ENCODE measurements at regions not wholly inside any gene's neighbourhood (a gene's known extent, or its start where the extent isn't known, plus 50 kb on each side); places are given as distances from the start of the nearest gene placed in this dataset.

DNA sequence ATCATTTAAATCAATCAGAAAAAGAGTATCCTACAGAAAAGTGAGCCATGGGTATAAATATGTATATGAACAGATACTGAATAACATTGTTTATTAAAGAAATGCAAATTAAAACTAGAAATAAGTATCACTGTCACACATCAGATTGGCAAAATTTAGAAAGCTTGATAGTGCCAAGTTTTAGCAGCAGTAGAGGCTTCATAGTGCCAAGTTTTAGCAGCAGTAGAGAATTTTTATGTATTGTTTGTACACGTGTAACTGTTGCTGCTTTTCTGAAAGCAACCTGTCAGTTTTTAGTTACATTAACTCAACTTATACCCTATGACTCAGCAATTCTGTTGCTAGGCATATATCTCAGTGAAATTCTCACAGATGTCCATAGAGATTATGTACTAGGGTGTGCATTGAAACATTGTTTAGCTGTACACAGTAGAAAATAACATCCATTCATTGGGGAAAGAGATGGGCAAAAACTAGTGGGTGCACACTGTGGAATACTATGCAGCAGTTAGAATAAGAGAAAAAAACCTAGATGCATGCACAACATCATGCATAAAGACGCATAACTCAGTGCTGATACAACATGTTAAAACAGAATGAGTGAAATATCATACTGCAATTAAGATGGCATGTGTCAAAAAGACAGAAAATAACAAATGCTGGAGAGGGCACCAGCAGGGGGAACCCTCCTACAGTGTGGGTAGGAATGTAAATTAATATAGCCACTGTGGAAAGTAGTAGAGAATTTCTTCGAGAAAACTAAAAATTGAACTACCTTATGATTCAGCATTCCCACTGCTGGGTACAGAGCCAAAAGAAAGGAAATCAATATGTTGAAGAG is 294.5 kb upstream of the NT5C1B start:
- Mint-ChIP-seq H3K4me3 (no peak overlapping the region), H3K36me3 (peaks cover 3 to 23% (median 18%) of the 10 kb centered on the region in 3 donors), H3K27ac (no peak overlapping the region), H3K27me3 (no peaks in the 10 kb centered on the region), H3K9me3 (peaks cover 0 to 14% (median 0%) of the 10 kb centered on the region in 9 donors), H3K4me1 (no peaks in the 10 kb centered on the region)
- DNase-seq (no peak), ATAC-seq (no peak)
- POLR2A ChIA-PET: no interaction called here

DNA sequence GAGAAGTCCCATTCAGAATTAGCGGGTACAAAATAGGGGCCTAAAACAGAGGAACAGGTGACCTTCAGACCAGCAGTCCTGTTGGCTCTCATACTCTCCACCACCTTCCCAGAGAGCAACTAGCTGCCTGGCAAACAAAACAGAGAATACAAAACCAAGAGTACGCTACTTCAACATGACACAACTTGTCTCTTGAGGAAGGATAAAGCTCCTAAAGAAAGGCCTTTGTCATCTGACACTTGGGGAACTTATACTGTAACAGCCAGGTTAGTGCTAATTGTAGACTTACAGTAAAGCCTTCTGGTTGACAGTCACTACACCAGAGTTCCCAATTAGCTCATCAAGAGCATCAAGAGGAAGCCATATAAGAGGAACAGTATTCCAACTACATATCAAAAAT is 282.1 kb upstream of the NT5C1B start:
- no peak for ATAC-seq
- no peaks in the 10 kb centered on the region for H3K4me1 Mint-ChIP-seq
- H3K9me3 Mint-ChIP-seq: peaks cover 0 to 23% (median 8%) of the 10 kb centered on the region in 9 donors
- peaks cover 5 to 33% (median 12%) of the 10 kb centered on the region in 3 donors for H3K36me3 Mint-ChIP-seq
- H3K4me3 Mint-ChIP-seq: no peak overlapping the region
- H3K27me3 Mint-ChIP-seq: no peaks in the 10 kb centered on the region
- no peak for DNase-seq
- POLR2A ChIA-PET: no interaction called here
- H3K27ac Mint-ChIP-seq: no peak overlapping the region

DNA sequence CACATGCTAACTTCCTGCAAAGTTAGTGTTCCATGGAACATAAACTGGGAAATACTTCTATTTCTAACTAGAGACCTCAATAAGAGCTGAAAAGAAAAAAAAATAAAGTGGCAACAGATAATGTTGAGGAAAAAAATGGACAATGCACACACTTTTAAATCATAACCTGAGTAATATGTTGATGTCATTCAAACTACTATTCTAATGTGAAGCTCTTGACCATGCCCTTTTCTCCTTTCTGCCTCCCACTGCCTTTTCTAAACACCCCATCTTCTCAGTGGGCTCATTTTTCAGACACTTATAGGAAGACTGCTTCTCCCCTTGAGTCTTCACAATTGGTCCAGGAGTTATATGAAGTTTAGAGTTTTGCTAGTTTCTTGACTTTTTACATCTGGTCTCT is 280.9 kb upstream of the NT5C1B start:
- POLR2A ChIA-PET: no interaction called here
- Mint-ChIP-seq H3K27me3 (no peaks in the 10 kb centered on the region), H3K4me3 (no peak overlapping the region), H3K36me3 (peaks cover 6 to 34% (median 13%) of the 10 kb centered on the region in 3 donors), H3K27ac (no peak overlapping the region), H3K9me3 (peaks cover 0 to 25% (median 5%) of the 10 kb centered on the region in 9 donors), H3K4me1 (no peaks in the 10 kb centered on the region)
- DNase-seq: no peak
- no peak for ATAC-seq

DNA sequence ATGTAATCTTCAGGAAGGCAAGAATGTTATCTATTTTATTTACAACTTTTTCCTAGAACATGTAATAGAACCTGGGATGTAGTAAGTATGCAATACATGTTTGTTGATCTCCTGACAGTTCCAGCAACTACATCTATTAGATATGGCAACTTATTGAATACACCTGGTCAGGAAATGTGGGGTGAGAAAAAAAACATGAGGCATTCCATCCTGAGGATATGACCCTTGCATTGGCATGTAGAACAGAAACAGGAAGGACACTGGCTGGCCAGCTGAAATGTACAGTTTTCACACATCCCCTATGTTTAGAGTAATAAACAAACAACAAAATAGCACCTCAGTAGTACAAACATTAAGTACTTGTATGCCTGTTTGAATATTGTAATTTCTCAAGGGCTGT is 272.6 kb upstream of the NT5C1B start:
- Mint-ChIP-seq H3K4me1 (peaks cover 2 to 17% (median 5%) of the 10 kb centered on the region in 4 donors), H3K36me3 (peaks cover 8 to 37% (median 9%) of the 10 kb centered on the region in 3 donors), H3K9me3 (peaks cover 0 to 30% (median 6%) of the 10 kb centered on the region in 9 donors), H3K27me3 (no peaks in the 10 kb centered on the region), H3K27ac (no peak overlapping the region), H3K4me3 (no peak overlapping the region)
- ATAC-seq: no peak
- no peak for DNase-seq
- POLR2A ChIA-PET: no interaction called here

DNA sequence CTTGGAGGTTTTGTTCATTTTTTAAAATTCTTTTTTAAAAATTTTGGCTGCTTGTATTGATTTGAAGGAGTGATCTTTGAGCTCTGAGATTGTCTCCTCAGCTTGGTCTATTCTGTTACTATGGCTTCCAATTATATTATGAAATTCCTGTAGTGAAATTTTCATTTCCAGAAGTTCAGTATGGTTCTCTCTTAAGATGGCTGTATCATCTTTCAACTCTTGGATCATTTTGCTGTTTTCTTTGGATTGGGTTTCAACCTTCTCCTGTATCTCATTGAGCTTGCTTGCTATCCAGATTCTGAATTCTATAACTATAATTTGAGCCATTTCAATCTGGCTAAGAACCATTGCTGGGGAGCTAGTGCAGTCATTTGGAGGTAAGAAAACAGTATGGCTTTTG is 270.8 kb upstream of the NT5C1B start:
- DNase-seq: no peak
- no peak overlapping the region for H3K27ac Mint-ChIP-seq
- POLR2A ChIA-PET: no interaction called here
- no peak overlapping the region for H3K4me3 Mint-ChIP-seq
- H3K27me3 Mint-ChIP-seq: no peaks in the 10 kb centered on the region
- H3K4me1 Mint-ChIP-seq: peaks cover 2 to 17% (median 5%) of the 10 kb centered on the region in 4 donors
- H3K36me3 Mint-ChIP-seq: peaks cover 3 to 31% (median 4%) of the 10 kb centered on the region in 3 donors
- peaks cover 0 to 31% (median 6%) of the 10 kb centered on the region in 9 donors for H3K9me3 Mint-ChIP-seq
- ATAC-seq: no peak

DNA sequence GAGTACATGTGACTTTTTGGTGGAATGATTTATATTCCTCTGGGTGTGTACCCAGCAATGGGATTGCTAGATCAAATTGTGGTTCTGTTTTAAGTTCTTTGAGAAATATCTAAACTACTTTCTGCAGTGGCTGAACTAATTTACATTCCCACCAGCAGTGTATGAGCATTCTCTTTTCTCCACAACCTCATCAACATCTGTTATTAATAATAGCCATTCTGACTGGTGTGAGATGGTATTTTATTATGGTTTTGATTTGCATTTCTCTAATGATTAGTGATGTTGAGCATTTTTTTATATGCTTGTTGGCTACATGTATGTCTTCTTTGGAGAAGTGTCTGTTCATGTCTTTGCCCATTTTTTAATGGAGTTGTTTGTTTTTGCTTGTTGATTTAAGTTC is 267.4 kb upstream of the NT5C1B start:
- no peak overlapping the region for H3K4me3 Mint-ChIP-seq
- H3K27me3 Mint-ChIP-seq: no peaks in the 10 kb centered on the region
- H3K36me3 Mint-ChIP-seq: peaks cover 2 to 16% (median 3%) of the 10 kb centered on the region in 3 donors
- H3K27ac Mint-ChIP-seq: no peak overlapping the region
- POLR2A ChIA-PET: no interaction called here
- no peak for ATAC-seq
- H3K9me3 Mint-ChIP-seq: peaks cover 0 to 26% (median 6%) of the 10 kb centered on the region in 9 donors
- H3K4me1 Mint-ChIP-seq: peaks cover 2 to 17% (median 5%) of the 10 kb centered on the region in 4 donors
- no peak for DNase-seq

DNA sequence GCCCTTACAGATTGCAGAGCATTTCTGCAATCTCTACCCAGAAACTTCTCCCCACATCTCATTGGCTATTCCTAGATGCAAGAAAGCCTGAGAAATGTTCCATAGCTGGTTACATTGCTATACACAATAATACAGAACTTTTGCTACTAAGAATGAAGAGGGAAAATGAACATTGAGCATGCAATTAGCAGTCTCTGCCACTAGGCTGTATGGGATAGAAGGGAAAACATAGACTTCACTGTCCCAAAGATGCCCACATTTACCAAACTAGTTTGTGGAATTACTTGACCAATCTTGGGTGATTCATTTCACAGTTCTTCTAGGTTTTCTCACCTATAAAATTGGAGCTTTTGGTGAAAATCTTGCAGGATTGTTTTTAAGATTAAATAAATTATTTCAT is 265.7 kb upstream of the NT5C1B start:
- Mint-ChIP-seq H3K27me3 (no peaks in the 10 kb centered on the region), H3K36me3 (peaks cover 0 to 5% (median 3%) of the 10 kb centered on the region in 3 donors), H3K4me1 (peaks cover 2 to 17% (median 4%) of the 10 kb centered on the region in 4 donors), H3K9me3 (peaks cover 0 to 23% (median 2%) of the 10 kb centered on the region in 9 donors), H3K4me3 (no peak overlapping the region), H3K27ac (no peak overlapping the region)
- no peak for ATAC-seq
- no peak for DNase-seq
- POLR2A ChIA-PET: no interaction called here

DNA sequence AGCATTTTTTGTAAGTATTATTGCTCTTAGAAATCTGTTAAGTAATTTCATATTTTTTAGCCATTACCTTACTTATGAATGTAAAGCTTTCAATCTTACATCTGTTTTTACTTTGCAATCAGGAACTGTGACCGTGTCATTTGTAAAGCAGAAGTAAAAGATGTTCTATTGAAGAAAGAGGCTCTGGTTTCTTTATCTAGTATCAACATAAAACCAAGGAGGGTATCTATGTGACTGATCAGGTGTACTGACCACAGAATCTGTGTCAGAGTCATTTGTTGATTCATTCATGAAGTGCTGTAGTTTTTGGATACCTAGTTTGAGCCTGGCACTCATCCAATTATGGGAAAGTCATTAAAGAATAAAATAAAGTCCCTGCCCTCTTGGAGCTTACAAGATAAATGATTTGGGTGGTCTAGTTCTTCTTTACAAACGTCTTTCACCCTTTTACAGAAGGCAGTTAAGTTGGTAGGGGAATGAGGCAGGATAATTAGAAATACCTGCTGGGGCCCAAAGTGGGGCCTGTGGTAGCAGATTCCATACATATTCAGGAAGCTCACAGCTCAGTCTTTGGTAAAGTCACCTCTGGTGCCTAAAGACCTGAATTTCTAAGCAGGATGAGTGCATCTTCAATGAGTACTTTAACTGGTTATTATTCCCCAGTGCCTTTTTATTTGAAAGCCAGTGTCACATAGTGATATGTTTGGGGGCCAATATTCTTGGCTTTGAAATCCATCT is 260.6 kb upstream of the NT5C1B start:
- no peak for ATAC-seq

DNA sequence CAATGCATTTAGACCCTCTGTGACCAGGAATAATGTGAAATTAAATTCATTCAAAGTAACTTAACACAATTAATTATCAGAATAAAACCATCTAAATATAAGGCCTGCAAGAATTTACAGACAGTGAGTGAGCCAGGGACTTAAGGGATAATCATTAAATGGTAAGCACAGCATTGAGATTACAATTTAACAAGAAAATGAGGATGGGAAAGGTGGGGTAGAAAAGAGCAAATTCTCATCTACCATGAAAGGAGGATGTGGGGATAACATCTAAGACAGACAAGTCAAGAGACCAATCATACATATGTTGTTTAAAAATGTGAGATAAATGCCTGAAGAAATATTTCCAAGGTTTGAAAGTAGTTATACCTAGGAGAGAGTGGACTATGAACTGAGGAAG is 259.3 kb upstream of the NT5C1B start:
- Mint-ChIP-seq H3K4me3 (no peak overlapping the region), H3K27me3 (no peaks in the 10 kb centered on the region), H3K9me3 (no peaks in the 10 kb centered on the region), H3K4me1 (no peaks in the 10 kb centered on the region), H3K27ac (no peak overlapping the region), H3K36me3 (peaks cover 0 to 2% (median 0%) of the 10 kb centered on the region in 3 donors)
- POLR2A ChIA-PET: no interaction called here
- DNase-seq: no peak
- ATAC-seq: no peak

More for the DNA sequence above, 260.6 kb upstream of the NT5C1B start:
- DNase-seq: no peak
- Mint-ChIP-seq H3K4me3 (no peak overlapping the region), H3K36me3 (peaks cover 0 to 3% (median 0%) of the 10 kb centered on the region in 3 donors), H3K9me3 (no peaks in the 10 kb centered on the region), H3K4me1 (no peaks in the 10 kb centered on the region), H3K27ac (no peak overlapping the region), H3K27me3 (no peaks in the 10 kb centered on the region)
- POLR2A ChIA-PET: no interaction called here

DNA sequence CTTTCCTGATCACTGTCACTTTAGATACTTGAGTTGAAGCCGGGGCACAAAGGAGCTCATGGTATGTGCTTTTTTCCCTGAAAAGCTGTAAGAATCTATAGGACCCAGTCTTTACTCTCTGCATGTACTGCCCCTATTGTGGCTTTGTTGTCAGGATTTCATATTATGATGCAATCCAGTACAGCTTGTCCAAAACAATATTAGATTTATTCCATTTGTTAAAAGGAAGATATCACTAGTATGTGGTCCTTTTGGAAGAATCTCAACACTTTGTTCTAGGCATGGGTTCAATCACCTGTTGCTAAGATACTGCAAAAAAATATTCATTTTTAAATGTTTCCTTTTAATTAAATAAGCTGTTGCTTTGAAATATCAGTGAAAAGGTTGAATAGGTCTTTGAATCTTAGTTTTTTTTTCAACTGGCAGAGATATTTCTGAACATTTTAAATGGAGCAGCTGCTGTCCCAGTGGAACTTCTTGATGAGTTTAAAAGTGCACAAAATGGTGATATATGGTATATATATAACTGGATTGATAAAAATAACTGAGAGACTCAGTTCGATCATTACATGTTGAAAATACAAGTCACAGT is 256.6 kb upstream of the NT5C1B start:
- Mint-ChIP-seq H3K4me3 (no peak overlapping the region), H3K36me3 (peaks cover 0 to 6% (median 2%) of the 10 kb centered on the region in 3 donors), H3K27ac (no peak overlapping the region), H3K27me3 (no peaks in the 10 kb centered on the region), H3K9me3 (no peaks in the 10 kb centered on the region), H3K4me1 (peaks cover 0 to 2% (median 0%) of the 10 kb centered on the region in 4 donors)
- DNase-seq (no peak), ATAC-seq (no peak)
- POLR2A ChIA-PET: no interaction called here

DNA sequence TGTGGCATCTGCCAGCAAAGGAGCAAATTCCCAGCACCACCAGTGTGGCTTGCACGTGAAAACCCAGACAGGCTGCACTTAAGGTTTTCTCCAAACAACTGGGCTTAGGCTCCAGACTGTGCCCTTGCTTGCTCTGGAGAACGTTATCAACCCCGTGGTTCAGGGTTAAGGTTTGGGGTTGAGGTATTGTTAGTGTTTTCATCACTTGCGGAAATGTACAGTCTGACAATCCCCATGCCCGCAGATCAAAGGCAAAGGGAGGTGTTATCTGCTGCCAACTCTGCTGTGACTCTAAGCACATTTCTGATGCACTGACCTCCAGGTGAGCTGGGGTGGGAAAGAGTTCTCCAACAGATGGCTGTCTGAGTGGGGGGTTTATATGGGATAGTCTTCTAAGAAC is 253.5 kb upstream of the NT5C1B start:
- Mint-ChIP-seq H3K27me3 (no peaks in the 10 kb centered on the region), H3K4me3 (no peak overlapping the region), H3K27ac (no peak overlapping the region), H3K9me3 (no peaks in the 10 kb centered on the region), H3K4me1 (peaks cover 0 to 2% (median 0%) of the 10 kb centered on the region in 4 donors), H3K36me3 (peaks cover 0 to 8% (median 2%) of the 10 kb centered on the region in 3 donors)
- POLR2A ChIA-PET: no interaction called here
- DNase-seq: no peak
- no peak for ATAC-seq

DNA sequence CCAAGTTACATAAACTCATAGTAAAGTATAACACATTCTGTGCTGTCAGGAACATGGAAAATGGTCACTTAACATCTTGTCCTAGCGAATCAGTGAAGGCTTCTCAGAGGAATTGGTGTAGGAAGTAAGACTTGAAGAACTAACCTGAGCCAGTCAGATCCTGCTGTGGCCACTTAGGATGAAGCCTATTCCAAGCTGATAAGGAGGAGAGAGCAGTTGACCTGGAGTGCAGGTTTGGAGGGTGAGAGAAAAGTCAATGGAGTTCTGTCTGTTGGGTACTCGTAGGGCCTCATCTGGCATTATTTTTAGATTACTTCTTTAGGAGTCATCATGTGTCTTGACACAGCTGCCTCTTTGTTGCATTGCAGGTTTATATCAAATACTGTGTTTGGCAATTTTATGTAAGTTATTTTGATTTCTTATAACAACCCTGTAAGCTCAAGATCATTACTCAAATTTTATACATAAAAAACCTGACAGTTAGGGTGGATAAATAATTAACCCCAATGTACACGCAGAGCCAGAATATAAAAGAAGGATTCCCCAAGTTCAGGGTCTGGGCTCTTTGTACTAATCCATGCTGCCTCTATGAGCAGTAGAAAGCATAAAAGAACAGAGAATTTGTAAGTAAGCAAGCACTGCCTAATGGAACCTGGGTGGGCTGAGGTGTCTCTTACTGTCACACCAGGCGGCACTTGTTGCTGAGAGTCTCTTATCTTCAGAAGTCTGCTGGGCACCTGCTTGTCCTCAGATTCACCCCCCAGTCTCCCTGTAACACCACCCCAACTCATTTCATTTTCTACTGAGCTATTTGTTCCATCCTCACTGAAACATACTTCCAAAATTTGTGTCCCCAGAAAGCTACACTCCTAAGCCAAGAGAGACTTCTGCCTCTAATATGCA is 252.1 kb upstream of the NT5C1B start:
- no peak for DNase-seq
- Mint-ChIP-seq H3K9me3 (no peaks in the 10 kb centered on the region), H3K4me1 (peaks cover 0 to 2% (median 0%) of the 10 kb centered on the region in 4 donors), H3K27ac (no peak overlapping the region), H3K4me3 (no peak overlapping the region), H3K36me3 (peaks cover 0 to 14% (median 2%) of the 10 kb centered on the region in 3 donors), H3K27me3 (no peaks in the 10 kb centered on the region)
- ATAC-seq: no peak
- POLR2A ChIA-PET: no interaction called here

All from naive thymus-derived CD8-positive, alpha-beta T cell (primary cell).